Stimulated activated CD4-positive, alpha-beta T cell treated with anti-CD3 and anti-CD28 coated beads, Interleukin-4, amount 100 ng/mL, for 1 hour (primary cell): ENCODE measurements at regions not wholly inside any gene's neighbourhood (a gene's known extent, or its start where the extent isn't known, plus 50 kb on each side); places are given as distances from the start of the nearest gene placed in this dataset.
"Not testable (repeated sequence)": the region's sequence is repeated elsewhere in the genome, so short reads cannot be mapped to it uniquely, and the experiment has no call there.

ENCODE experiments used
- DNase-seq: peaks from one replicate; pipeline ENCODE4 v3.0.0-alpha.2; 2020

DNA sequence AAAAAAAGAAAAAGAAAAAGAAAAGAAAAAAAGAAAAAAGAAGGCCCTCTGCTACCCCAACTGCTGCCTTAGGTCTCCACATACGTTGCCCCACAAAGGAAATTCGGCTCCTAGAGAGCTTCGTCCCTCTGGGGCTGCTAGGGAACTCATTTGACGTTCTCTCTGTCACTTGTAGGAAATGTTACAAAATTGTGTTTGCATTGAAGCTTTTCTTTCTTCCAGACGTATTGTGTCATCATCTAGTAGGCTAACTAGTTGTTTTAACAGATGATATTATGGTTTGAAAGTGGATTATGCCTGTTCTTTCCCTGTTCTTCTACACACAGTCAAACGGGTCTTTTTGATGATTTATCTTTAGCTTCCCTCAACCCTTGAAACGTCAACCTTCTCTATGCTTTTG, 125.3 kb downstream of the BDH1 start:
- no peak for DNase-seq

DNA sequence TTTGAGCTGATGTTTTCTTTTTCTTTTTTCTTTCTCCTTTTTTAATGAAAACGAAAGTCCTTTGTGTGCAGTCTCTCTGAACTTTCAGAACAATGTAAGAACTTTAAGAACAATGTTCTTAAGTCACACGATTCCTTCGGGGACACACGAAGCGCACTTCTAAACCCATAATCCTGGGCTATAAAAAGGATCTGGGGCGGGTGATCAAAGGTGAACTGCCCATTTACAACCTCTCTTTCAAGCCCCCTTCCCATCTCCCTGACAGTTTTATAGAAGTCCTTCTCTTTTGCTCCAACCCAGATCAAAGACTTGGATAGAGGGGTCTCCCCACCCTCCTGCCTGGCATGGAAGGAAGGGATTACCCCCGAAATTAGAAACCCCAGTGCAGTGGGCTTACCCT, 126.8 kb downstream of the BDH1 start:
- no peak for DNase-seq

DNA sequence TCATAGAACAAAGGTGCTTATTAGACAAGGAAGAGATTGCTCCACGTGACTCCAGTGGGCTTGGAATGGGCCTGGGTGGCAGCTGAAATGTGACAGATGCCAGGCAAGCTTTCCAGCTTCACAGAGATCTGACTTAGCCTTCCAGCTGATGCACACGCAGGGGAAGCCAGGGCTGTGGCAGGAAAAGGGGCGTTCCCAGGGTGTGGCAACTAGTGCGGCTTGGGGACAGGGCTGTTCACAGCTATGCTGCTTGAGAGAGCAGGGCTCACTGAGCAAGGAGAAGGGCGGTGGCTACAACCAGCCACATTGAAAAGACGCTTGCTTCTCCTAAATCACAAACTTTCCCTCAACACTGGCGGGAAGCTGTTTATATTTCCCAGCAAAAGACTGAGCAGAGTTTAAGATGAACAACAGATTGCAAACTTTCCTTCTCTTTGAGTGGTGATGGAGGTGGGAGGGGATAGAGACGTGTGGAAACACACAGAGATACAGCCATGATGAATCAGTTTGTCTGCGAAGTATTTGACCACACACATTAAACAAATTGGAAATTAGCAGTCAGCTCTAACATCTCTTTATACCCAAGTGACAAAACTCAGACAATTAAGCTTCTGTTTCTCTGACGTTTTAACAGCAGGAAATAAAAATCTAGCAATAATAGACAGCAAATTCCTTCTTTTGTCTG, 127.5 kb downstream of the BDH1 start:
- DNase-seq, result peak; percentile 31

DNA sequence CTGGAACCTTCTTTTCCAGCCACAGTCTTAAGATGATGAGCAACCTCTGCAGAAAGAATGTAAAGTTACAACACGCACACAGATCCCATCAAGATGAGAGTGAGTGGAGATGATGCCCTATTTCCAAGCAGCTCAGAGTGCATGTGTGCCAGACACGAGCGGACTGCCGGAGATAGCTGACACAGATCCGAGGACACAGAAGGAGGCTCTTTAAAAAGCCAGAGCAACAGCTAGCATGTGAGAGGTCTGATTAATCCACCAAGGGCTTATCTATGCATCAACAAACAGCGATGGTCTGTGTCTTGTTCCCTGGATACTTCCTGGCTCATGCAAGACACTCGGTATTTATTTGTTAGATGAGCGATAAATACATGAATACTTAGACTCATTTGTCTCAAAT, 128.6 kb upstream of the DLG1 start:
- no peak for DNase-seq

DNA sequence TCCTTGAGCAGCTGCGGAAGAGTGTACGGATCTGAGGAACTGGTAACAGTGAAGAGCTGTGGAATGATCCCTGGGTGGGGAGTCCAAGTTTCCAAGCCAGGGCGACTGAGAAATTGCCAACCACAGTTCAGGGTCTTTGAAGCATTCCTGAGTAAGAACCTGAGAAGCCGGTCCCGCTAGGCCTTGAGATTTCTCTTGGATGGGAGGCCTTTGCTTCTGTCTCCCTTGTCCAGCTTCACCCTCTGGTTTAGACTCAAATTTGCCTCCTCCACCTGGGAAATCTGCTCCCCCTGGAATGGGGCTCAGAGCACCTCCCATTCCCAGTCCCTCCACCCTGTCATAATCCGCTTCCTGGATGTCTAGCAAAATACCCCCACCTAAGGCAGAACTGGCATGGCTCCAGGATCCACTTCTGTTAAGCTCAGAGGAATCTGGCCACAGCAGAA, 127.7 kb upstream of the DLG1 start:
- no peak for DNase-seq

DNA sequence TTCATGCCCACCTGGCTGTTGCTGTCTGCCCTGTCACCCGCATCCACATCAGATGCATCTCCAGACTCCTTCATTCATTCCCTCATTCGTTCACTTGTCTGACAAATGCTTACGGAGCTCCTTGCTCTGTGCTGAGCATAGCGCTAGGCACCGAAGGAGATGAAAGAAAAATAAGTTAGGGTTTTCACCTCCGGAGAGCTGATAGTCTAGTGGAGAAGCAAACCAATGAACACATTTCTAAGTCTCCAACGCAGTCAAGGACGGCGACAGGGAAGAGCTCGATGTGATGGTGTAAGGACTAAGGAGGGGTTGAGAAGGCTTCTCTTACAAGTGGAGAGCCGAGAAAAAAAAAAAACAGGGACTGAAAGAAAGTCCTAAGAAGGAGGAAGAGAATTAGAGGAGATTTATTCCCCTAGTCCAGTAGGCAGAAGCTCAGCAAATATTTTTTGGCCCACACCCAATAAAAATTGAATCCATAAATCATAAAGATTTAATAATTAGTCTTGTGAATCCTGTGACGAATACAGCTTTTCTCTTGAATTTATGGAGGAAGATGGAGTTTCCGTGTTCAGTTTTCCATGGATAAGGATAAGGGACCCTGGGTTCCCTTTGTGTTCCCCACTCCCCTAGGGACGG, 127.2 kb upstream of the DLG1 start:
- no peak for DNase-seq

DNA sequence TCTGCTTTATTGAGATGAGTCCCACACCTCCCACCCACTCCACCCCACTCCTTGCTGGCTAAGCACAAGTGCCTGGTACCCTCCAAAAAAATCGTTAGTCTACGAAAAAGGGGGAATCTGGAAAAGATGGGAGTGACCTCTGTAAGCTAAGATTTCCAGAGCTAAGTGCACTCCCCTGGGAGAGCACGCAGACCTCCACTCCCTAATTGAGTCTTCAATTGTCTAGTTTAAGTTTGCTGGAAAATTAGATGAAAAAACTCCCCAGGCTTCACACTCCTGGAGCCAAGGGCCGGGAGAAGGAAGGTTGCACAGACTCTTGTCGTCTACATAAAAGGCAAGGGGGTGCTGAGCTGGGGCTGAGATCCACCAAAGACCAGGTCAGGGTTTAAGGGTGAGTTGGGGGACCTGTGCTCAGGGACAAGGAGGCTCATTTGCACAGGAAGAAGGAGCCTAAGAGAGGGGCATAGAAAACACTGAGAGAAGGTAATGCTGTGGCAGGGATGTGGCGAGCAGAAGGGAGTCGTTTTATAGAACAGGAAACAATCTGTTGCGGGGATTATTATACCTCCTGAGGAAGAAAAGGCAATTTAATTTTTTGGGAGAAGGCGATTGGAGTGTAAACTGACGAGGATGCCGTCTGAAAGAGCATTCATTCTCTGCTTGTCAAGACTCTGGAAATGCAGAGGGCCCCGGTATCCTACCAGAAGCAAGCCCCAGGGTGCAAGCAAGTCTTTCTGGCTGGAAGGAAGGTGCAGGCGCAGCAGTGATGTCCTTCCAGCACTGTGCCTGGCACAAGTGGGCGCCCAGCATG, 126.5 kb upstream of the DLG1 start:
- no peak for DNase-seq

DNA sequence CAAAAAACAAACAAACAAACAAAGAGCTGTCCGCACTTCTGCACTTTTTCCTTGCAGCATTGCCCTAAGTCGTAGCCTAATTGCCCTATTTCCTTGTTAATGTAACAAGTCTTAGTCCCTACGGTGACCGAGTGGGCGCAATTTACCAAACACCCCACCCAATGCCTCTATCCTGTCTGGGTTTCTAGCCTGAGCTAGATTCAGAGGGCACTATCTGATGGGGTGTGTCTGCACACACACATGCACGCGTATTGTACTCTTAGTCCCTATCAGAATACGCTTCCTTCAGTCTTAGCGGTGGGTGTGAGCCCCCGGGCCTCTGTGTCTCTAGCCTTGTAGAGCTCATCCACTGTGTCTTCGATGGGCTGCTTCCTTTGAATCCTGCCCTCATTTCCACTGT, 125.9 kb upstream of the DLG1 start:
- no peak for DNase-seq

DNA sequence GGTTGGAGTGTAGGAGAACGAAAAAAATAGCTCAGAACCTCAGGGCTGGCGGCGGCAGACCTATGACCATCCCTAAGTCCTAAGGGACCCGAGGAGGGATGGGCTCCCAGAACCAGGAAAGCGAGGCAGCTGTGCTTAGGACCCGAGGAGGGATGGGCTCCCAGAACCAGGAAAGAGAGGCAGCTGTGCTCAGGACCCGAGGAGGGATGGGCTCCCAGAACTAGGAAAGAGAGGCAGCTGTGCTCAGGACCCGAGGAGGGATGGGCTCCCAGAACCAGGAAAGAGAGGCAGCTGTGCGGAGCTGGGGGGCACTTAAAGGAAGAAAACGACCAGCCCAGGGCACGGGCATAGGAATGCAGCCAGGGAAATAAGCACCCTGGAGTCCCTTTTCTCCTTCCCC, 125.0 kb upstream of the DLG1 start:
- no peak for DNase-seq

DNA sequence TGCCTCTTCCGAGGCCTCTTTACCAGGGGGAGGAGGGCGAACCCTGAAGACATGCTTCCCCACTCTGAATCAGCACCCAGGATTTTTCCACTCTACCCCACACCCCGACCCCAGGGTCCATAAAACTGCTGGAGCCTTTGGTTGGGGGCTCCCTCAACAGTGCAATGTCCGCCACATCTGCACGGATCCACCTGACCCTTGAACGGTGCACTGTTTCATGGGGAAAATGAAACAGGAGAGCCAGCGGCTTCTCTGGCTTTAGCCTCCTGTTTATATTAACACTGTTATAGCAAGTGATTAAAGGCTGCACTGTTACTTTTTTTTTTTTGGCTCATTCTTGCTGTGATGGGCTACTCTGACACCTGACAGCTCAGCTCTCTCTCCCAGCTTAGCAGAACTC, 124.1 kb upstream of the DLG1 start:
- no peak for DNase-seq

DNA sequence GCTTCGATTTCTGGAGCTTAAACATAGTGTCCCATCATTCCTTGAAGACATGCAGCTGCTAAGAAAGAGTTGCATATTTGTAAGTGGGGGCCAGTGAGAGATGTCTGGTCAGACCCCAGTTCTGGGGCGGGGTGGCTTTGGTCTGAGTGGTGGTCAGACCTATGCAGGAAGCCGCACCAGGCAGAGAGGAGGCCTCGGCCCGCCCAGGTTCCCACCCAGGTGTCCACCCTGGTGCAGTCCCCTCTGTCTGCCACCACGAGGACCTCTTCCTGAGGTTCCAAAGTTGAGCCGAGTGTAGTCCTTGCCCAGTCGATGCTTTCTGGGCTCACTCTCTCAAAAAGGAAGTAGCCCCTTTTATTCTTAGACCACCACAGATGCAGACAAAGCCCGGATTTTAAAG, 122.6 kb upstream of the DLG1 start:
- DNase-seq, result no peak

DNA sequence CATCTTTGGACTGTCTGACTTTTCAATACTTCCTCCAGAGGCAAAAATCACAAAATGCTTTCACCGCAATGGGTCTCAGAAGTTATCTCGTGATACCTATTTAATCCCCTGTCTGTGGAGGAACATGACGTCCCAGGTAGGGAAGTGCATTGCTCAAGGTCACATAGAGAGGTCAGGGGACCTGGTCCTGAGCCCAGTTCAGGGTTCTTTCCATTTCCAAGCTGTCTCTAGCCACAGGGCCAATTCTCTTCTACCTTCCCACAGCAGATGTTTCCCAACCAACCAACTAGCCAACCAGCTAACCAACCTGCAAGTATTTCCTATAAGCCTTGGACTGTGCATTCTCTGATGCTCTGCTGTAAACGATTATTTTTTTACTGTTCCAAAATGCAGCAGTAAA, 122.2 kb upstream of the DLG1 start:
- DNase-seq, result no peak

DNA sequence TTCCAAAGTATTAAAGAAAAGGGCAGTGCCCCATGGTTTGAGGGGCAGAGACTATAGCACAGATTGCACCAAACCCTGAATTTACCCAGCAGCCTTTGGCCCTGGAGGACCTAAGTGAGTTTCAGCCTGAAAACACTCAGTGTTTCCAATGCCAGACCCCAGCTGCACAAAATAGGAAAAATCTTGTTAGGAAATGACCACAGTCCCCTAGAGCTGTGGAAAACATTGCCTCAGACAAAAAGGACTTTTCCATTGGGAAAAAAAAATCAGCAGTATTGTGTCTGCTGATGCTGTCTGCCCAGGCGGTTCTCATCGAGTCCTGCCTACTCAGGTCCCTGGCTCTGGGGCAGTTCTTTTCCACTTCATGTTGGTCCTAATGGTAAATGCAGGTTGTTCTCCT, 121.7 kb upstream of the DLG1 start:
- no peak for DNase-seq

DNA sequence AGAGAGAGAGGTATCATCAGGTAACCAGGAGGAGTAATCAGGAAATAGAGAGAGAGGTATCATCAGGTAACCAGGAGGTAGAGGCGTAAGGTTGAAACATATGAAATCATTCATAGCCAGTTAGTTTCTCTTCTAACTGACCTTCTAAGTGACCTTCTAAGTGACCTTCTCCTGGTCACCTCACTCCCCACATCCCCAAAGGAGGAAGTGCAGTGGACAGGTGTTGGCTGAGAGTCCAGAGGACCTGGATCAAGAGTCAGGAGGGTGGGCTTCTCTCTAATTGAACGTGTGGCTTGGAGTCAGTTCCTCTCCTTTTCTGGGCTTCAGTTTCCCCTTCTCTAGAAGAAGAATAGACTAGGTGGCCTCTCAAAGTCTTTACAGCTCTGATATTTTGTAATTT, 121.3 kb upstream of the DLG1 start:
- no peak for DNase-seq

DNA sequence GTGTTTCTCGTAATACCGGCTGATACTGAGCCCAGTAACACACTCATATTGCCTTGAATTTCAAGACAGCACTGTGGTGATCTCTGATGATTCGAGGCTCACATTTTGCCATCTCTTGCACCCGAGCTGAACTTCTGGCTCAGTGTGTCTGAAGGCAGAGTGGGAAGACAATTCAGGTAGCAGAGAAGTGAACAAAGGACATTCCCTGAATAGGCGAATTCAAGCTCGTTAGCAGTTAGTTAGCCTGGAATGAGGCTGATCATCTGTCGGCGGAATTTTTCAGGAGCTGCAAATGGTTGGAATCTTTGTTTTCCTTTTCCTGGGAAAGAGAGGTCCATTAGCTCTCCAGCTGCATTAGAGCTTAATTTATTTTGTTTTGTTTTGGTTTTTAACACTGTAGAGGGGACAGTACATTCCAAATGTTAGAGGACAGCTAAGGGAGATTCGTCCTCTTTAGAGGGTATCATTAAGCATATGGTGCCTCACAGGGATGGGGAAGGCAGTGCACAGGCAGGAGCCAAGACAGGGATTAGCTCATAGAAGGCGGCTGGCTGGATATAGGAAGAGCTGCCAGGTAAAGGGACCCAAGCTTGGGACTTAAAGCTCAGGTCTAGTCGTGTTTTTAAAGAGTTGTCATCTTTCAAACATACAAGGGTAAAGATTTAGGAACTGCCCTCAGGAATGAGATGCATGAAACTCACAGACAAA, 119.7 kb upstream of the DLG1 start:
- no peak for DNase-seq

DNA sequence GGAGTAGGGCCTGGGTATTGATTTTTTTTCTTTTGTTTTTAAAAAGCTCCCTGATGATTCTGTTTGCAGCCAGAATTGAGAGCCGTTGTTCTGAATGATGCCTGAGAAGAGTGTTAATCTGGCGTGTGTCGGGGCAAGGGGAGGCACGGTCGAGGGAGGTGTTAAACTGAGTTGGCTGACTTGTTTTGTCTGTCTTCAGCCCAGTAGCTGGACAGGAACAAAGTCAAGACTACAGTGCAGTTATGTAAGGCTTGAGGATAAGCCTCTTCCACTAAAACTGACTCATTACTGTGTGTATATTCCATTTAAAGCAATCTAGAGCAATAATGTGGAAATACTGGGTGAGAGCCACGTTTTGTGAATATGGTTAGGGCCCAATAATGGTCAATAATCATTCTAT, 119.0 kb upstream of the DLG1 start:
- no peak for DNase-seq

DNA sequence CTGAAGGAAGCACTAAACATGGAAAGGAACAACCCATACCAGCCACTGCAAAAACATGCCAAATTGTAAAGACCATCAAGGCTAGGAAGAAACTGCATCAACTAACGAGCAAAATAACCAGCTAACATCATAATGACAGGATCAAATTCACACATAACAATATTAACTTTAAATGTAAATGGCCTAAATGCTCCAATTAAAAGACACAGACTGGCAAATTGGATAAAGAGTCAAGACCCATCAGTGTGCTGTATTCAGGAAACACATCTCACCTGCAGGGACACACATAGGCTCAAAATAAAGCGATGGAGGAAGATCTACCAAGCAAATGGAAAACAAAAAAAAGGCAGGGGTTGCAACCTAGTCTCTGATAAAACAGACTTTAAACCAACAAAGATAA, 113.5 kb upstream of the DLG1 start:
- DNase-seq, result not testable (repeated sequence)

DNA sequence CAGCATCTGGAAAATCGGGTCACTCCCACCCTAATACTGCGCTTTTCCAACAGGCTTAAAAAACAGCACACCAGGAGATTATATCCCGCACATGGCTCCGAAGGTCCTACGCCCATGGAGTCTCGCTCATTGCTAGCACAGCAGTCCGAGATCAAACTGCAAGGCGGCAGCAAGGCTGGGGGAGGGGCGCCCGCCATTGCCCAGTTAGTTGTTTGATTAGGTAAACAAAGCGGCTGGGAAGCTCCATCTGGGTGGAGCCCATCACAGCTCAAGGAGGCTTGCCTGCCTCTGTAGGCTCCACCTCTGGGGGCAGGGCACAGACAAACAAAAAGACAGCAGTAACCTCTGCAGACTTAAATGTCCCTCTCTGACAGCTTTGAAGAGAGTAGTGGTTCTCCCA, 111.8 kb upstream of the DLG1 start:
- not testable (repeated sequence) for DNase-seq

DNA sequence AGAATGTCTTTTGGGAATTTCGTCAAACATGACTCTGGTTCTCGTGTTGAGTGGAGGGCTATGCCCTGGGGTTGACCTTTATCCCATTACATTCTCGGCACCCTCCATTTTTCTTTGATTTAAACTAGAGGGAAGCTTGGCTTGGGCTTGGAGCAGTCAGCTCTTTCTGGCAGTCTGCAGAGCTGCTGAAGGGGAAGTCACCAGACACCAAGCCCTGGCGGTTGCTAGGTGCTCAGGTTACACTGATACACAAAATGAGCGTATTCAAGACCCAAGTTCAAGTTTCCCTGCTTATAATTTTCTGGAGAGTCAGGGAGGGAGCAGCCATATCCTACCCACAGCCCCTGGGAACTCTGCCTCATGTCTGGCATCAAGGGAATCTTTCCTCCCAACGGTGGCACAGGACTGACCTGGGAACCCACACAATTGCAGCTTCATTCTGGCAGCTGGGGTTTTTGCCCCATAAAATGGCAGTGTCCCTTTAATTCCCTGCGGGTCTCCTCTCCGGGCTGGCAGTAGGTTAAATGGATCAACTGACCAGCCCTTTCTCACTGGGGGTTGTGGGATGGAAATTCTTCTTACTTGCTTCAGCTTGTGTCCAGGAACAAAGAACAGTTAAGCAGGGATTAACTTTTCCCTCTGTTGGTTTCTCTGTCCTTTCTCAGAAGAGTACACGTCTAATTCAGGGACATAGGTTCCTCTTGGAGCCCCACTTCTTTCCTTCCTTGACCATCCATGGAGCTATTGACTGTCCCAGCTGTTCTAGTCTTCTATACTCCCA, 110.0 kb upstream of the DLG1 start:
- DNase-seq, result no peak

DNA sequence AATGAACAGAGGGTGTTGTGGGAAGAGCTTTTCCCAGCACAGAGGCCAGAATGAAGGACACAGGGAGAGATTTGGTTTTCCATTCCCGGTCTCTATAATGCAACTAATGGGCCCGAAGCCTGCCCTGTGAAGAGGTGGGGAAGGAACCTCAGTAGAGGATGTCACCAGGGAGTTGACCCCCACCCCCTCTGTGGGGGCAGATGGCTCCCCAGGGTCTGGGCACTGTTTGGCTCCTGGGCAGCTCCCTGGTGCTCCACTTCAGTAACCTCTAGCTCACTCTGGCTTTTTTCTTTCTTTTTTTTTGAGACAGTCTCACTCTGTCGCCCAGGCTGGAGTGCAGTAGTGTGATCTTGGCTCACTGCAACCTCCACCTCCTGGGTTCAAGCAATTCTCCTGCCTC, 109.1 kb upstream of the DLG1 start:
- no peak for DNase-seq

DNA sequence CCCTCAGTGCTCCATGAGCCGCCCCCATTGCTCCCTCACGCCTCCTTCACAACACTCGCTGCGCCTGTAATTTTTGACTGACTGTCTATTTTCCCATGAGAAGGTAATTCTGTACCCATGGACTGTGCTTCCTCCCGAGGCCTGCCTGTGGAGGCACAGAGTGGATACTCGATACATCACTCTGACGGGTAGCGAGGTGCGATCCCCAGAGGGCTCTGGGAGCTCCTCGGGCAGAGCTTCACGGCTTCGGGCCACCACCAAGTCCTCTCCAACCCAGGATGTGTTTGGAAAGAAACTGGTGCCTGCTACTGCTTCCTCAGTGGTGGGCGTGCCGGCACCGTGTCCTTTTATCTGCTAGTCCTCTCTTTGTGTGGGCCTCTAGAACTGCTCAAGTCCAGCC, 108.6 kb upstream of the DLG1 start:
- DNase-seq, result no peak

DNA sequence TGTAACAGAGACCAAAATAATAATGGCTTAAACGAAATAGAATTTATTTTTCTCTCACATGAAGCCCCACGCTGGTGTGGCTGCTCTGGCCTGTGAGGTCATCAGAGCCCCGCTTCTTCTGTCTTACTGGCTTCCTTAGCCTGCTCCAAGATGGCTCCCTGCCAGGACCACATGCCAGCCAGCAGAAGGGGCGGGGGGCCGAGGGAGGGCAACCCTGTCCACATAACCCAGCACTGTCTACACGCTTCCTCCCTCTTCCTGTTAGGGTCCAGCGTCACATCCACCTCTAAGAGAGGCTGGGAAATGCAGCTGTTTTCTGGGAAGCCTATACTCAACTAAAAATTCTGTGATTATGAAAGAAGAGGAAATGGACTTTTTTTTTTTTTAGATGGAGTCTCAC, 107.9 kb upstream of the DLG1 start:
- DNase-seq, result no peak

DNA sequence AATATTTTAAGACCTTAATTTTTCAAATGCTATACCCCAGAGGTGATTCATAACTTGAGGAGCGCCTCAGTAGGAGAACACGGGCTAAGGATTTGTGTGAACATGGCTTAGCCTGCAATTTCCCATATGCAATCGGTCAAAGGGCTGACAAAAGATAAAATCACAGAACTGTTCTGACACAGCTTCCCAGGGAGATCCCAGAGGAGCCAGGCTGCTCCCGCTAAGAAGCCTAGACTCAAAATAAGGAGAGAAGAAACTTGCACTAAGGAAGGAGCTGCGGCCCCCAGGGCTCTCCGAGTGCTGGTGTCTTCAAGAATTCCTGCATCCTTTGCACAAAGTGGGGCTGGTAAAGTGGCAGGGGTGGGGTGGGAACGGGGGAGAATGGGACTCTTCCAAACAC, 106.3 kb upstream of the DLG1 start:
- DNase-seq, result no peak
